HEK293 (cell line): ENCODE measurements at regions not wholly inside any gene's neighbourhood (a gene's known extent, or its start where the extent isn't known, plus 50 kb on each side); places are given as distances from the start of the nearest gene placed in this dataset.

ENCODE experiments used
- CTCF ChIA-PET: fragments of 350-600 bp; formaldehyde crosslinking; extraction: SDS; loops from one replicate; lab custom pipeline; 2021; ENCODE audit warnings: antibody characterized with exemption; lab: Yijun Ruan, JAX
- POLR2A ChIA-PET: fragments of 300-600 bp; formaldehyde crosslinking; extraction: SDS; loops from one replicate; lab custom pipeline; 2020; ENCODE audit warnings: antibody characterized with exemption, inconsistent platforms; lab: Yijun Ruan, JAX
- H3K27ac ChIP-seq: fragments of 200-500 bp; sonication (Bioruptor generic); 2 replicates; pipeline ENCODE4 v1.5.1; 2014; ENCODE audit warnings: low read depth, low read length, control low read depth, inconsistent platforms; ENCODE audit errors: extremely low read depth
- H3K36me3 ChIP-seq, 2 experiments: fragments of 200-500 bp in 1 of 2; sonication (Bioruptor generic) in 1 of 2; 1 replicate in 1 of 2; 2 replicates in 1 of 2; pipeline ENCODE4 v1.5.1; 2014 to 2017; ENCODE audit warnings: inconsistent platforms in 2 of 2, low read length in 2 of 2; ENCODE audit not compliant: control insufficient read depth in 2 of 2, insufficient read depth in 1 of 2
- H3K4me1 ChIP-seq: fragments of 200-500 bp; sonication (Bioruptor generic); 2 replicates; pipeline ENCODE4 v1.5.1; 2014; ENCODE audit warnings: mild to moderate bottlenecking, low read length, inconsistent platforms; ENCODE audit not compliant: control insufficient read depth, insufficient read depth
- H3K4me3 ChIP-seq: 2 replicates; pipeline ENCODE4 v1.5.1; 2011; ENCODE audit warnings: low read depth, mild to moderate bottlenecking, control low read depth, low read length, moderate library complexity
- H3K9me3 ChIP-seq: fragments of 200-500 bp; sonication (Bioruptor generic); 2 replicates; pipeline ENCODE4 v1.5.1; 2014; ENCODE audit warnings: low read depth, low read length, inconsistent platforms; ENCODE audit not compliant: control insufficient read depth, insufficient read depth
- TCF7L2 ChIP-seq: IDR thresholded peaks from 2 replicates; pipeline ENCODE4 v1.6.1; 2011; ENCODE audit warnings: low read depth, mild to moderate bottlenecking, inconsistent platforms, low read length, moderate library complexity, borderline replicate concordance
- ZBTB8A ChIP-seq: fragments of 450-650 bp; formaldehyde crosslinking; IDR thresholded peaks from 2 replicates; pipeline ENCODE4 v1.5.1; 2016; ENCODE audit warnings: missing biosample characterization, missing genetic modification characterization
- ZNF645 ChIP-seq: fragments of 450-650 bp; formaldehyde crosslinking; IDR thresholded peaks from 2 replicates; pipeline ENCODE4; 2016; ENCODE audit warnings: missing biosample characterization, missing genetic modification characterization
- ZNF677 ChIP-seq: fragments of 450-650 bp; IDR thresholded peaks from 2 replicates; pipeline ENCODE4 v1.5.0; 2018; ENCODE audit warnings: missing biosample characterization, mild to moderate bottlenecking, missing genetic modification characterization, moderate library complexity
- ZXDB ChIP-seq: fragments of 450-650 bp; formaldehyde crosslinking; IDR thresholded peaks from 2 replicates; pipeline ENCODE4 v1.5.1; 2016; ENCODE audit warnings: missing biosample characterization, missing genetic modification characterization
- TF ChIP-seq, protein P1 (sequence below): fragments of 450-650 bp; formaldehyde crosslinking; IDR thresholded peaks from 2 replicates; pipeline ENCODE4 v1.5.1; 2017; ENCODE audit warnings: missing biosample characterization, missing genetic modification characterization

DNA sequence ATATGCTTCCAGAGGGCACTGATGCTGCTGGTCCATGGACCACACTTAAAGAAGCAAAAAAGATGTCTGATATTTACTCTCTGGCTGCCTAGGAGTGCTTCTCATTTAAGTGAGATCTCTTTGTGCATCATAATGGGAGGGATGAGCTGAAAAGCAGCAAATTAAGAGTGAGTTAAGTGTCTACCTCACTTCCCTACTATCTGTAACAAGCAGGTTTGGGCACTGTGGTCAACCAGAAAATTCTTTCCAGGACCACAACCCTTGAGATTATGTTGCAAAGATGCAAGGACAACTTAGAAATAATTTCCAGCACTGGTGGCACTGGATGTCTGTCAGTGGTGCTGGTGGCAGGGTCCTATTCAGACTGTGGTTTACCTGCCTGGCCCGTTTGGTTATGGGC is 52.1 kb upstream of the USPL1 start (continued):
- TF ChIP-seq TCF7L2, result no peak
- no peak for TF ChIP-seq ZXDB (tag by site-specific recombination)
- TF ChIP-seq, protein P1, sequence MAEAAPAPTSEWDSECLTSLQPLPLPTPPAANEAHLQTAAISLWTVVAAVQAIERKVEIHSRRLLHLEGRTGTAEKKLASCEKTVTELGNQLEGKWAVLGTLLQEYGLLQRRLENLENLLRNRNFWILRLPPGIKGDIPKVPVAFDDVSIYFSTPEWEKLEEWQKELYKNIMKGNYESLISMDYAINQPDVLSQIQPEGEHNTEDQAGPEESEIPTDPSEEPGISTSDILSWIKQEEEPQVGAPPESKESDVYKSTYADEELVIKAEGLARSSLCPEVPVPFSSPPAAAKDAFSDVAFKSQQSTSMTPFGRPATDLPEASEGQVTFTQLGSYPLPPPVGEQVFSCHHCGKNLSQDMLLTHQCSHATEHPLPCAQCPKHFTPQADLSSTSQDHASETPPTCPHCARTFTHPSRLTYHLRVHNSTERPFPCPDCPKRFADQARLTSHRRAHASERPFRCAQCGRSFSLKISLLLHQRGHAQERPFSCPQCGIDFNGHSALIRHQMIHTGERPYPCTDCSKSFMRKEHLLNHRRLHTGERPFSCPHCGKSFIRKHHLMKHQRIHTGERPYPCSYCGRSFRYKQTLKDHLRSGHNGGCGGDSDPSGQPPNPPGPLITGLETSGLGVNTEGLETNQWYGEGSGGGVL (tag by site-specific recombination), result no peak

- ChIA-PET CTCF (interaction anchor here (0.6 kb wide), 2 partner anchors 33 to 654 kb away, joined by 3 to 4 read pairs; no protein-coding TSS in a partner anchor), POLR2A (interaction anchor here (0.7 kb wide), 1 partner anchor 971 kb away, joined by 3 read pairs; no protein-coding TSS in a partner anchor)
- H3K36me3 ChIP-seq, result no peaks in the 10 kb centered on the region
- H3K27ac ChIP-seq, result no peak overlapping the region
- TF ChIP-seq ZNF645 (tag by site-specific recombination) (no peak), ZNF677 (no peak), ZBTB8A (tag by site-specific recombination) (no peak)
- no peaks in the 10 kb centered on the region for H3K9me3 ChIP-seq
- H3K4me1 ChIP-seq, result no peaks in the 10 kb centered on the region; the same call in 1 of the 2 replicates
- H3K4me3 ChIP-seq, result no peak overlapping the region
These were observed 50.6 kb upstream of the USPL1 start for GRCh38 chr13:30567072-30567471.
